ENCODE measurements at regions not wholly inside any gene's neighbourhood (a gene's known extent, or its start where the extent isn't known, plus 50 kb on each side); places are given as distances from the start of the nearest gene placed in this dataset.
"Not testable (repeated sequence)": the region's sequence is repeated elsewhere in the genome, so short reads cannot be mapped to it uniquely, and the experiment has no call there.

DNA sequence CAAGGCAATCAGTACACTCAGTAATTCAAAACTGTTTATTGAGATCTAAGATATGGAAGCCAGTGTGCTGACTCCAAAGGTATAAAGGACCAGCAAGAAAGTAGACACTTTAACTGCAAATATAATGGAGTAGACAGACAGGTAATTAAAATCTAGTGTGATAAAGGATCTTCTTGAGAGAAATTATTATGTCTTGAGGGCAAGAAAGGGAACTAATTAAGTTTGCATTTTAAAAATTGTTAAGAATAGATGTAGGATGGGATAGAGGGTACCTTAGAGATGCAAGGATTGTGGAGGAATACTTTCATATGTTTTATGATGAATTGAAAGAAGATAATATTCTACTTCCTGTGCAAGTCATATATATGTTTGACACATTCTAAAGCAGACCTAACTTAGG is 825.3 kb downstream of the LTN1 start:
- Histone ChIP-seq H3K9ac (no peak overlapping the region), H3K27me3 (replicated peaks; ENCODE audit: insufficient read depth) (no peaks in the 10 kb centered on the region), H3K27ac (no peak overlapping the region), H3K9me2 (ENCODE audit: insufficient read depth) (no peaks in the 10 kb centered on the region), H3K4me1 (ENCODE audit: insufficient read depth) (no peaks in the 10 kb centered on the region), H3F3A (ENCODE audit: insufficient read depth) (no peaks in the 10 kb centered on the region), H3K79me2 (ENCODE audit: insufficient read depth) (no peaks in the 10 kb centered on the region), H3K36me3 (ENCODE audit: low read depth) (no peaks in the 10 kb centered on the region), H2AFZ (no peak overlapping the region), H3K4me2 (ENCODE audit: unreplicated experiment) (no peak overlapping the region), H4K20me1 (ENCODE audit: insufficient read depth) (no peaks in the 10 kb centered on the region), H3K4me3 (no peak overlapping the region), H3K9me3 (ENCODE audit: low read depth) (no peaks in the 10 kb centered on the region)
- in situ Hi-C loops (cut with MboI), result no loop called here
- DNase-seq, result no peak
- TF ChIP-seq EZH2 (IDR thresholded peaks at IDR 0.05; ENCODE audit: insufficient read depth, poor library complexity, severe bottlenecking) (no peak), EZH2phosphoT487 (IDR thresholded peaks at IDR 0.05; ENCODE audit: insufficient read depth, low read depth) (no peak)

DNA sequence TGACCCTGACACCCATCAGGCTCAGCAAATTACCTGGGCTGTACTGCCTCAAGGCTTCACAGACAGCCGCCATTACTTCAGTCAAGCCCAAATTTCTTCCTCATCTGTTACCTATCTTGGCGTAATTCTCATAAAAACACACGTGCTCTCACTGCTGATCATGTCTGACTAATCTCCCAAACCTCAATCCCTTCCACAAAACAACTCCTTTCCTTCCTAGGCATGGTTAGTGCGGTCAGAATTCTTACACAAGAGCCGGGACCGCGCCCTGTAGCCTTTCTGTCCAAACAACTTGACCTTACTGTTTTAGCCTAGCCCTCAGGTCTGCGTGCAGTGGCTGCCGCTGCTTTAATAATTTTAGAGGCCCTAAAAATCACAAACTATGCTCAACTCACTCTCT is 828.2 kb downstream of the LTN1 start:
- H3K27ac ChIP-seq; H3F3A ChIP-seq (ENCODE audit: insufficient read depth); H3K36me3 ChIP-seq (ENCODE audit: low read depth); H2AFZ ChIP-seq; H3K27me3 ChIP-seq (replicated peaks; ENCODE audit: insufficient read depth); H3K9me3 ChIP-seq (ENCODE audit: low read depth); DNase-seq; H3K9me2 ChIP-seq (ENCODE audit: insufficient read depth); H3K79me2 ChIP-seq (ENCODE audit: insufficient read depth); H3K4me2 ChIP-seq (ENCODE audit: unreplicated experiment); in situ Hi-C loops (cut with MboI); H4K20me1 ChIP-seq (ENCODE audit: insufficient read depth); H3K4me3 ChIP-seq; H3K4me1 ChIP-seq (ENCODE audit: insufficient read depth); H3K9ac ChIP-seq: not testable (repeated sequence)
- 83 to 89% methylated on average over 9 of the region's 9 CpGs for WGBS, 2 experiments (ENCODE audit: low coverage in 1 of 2, low lambda C conversion rate in 2 of 2, missing lambda C conversion rate in 2 of 2)

DNA sequence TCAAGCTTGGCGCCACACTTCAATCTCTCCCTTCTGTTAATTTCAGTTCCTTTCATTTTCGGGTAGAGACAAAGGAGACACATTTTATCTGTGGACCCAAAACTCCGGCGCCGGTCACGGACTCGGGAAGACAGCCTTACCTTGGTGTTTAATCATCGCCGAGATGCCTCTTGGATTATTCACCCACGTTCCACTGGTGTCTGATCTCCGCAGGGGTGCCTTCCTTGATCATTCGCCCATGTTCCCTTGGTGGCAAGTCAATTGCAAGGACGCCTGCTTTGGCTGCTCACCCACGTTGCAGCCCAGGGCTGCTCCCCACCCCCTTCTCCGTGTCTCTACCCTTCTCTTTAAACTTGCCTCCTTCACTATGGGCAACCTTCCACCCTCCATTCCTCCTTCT is 830.6 kb downstream of the LTN1 start:
- H3K4me2 ChIP-seq (ENCODE audit: unreplicated experiment); H3K4me1 ChIP-seq (ENCODE audit: insufficient read depth); H4K20me1 ChIP-seq (ENCODE audit: insufficient read depth); H3K4me3 ChIP-seq; H3F3A ChIP-seq (ENCODE audit: insufficient read depth); in situ Hi-C loops (cut with MboI); H3K36me3 ChIP-seq (ENCODE audit: low read depth); H2AFZ ChIP-seq; H3K9me3 ChIP-seq (ENCODE audit: low read depth); H3K9ac ChIP-seq; H3K9me2 ChIP-seq (ENCODE audit: insufficient read depth); H3K79me2 ChIP-seq (ENCODE audit: insufficient read depth); H3K27me3 ChIP-seq (replicated peaks; ENCODE audit: insufficient read depth); DNase-seq; H3K27ac ChIP-seq: not testable (repeated sequence)
- WGBS, 2 experiments (ENCODE audit: low coverage in 1 of 2, low lambda C conversion rate in 2 of 2, missing lambda C conversion rate in 2 of 2), result 87 to 89% methylated on average over 15 of the region's 15 CpGs

DNA sequence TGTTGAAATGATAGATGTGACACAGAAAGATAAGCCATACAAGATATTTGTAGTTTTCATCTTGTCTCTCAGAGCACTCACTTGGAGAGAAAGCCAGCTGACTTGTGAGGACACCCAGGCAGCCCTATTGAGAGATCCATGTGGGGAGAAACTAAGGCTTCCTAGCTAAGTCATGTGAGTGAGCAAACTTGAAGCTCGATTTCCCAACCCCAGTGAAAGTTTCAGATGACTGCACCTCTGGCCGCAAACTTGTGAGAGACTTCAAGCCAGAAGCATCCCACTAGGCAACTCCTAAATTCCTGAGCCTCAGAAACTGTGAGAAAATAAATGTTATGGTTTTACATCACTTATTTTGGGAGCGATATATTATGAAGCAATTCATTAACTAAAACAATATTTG is 832.3 kb downstream of the LTN1 start:
- Histone ChIP-seq H3K4me3 (no peak overlapping the region), H3K9me2 (ENCODE audit: insufficient read depth) (no peaks in the 10 kb centered on the region), H3K9ac (no peak overlapping the region), H3K27me3 (replicated peaks; ENCODE audit: insufficient read depth) (no peaks in the 10 kb centered on the region), H3K36me3 (ENCODE audit: low read depth) (no peaks in the 10 kb centered on the region), H3K27ac (no peak overlapping the region), H2AFZ (no peak overlapping the region), H3K4me2 (ENCODE audit: unreplicated experiment) (no peak overlapping the region), H4K20me1 (ENCODE audit: insufficient read depth) (no peaks in the 10 kb centered on the region), H3F3A (ENCODE audit: insufficient read depth) (no peaks in the 10 kb centered on the region), H3K79me2 (ENCODE audit: insufficient read depth) (no peaks in the 10 kb centered on the region), H3K9me3 (ENCODE audit: low read depth) (no peaks in the 10 kb centered on the region), H3K4me1 (ENCODE audit: insufficient read depth) (no peaks in the 10 kb centered on the region)
- WGBS, 2 experiments (ENCODE audit: low coverage in 1 of 2, low lambda C conversion rate in 2 of 2, missing lambda C conversion rate in 2 of 2), result 21% methylated on average over 3 of the region's 3 CpGs
- in situ Hi-C loops (cut with MboI), result no loop called here
- peak; percentile 57 for DNase-seq
- TF ChIP-seq EZH2 (IDR thresholded peaks at IDR 0.05; ENCODE audit: insufficient read depth, poor library complexity, severe bottlenecking) (no peak), EZH2phosphoT487 (IDR thresholded peaks at IDR 0.05; ENCODE audit: insufficient read depth, low read depth) (no peak)

DNA sequence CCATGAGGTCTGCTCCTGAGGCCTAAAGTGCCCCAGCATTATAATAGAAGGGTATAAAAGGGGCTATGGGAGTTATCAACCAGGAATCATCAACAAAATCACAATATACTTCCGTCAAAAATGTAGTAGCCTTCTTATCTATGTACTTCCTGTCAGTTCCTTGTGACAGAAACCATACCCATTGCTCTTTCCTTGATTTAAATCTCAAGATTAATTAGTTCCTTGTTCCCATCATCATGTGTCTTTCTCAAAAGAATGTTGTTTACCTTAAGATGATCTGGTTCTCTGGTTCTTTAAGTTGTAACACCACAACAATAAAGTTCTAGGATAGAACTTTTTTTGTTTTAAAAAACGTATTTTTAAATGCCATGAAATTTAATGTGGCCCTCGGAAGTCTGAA is 833.3 kb downstream of the LTN1 start:
- 68 to 70% methylated on average over 3 of the region's 3 CpGs for WGBS, 2 experiments (ENCODE audit: low coverage in 1 of 2, low lambda C conversion rate in 2 of 2, missing lambda C conversion rate in 2 of 2)
- DNase-seq, result no peak
- Histone ChIP-seq H3F3A (ENCODE audit: insufficient read depth) (no peaks in the 10 kb centered on the region), H4K20me1 (ENCODE audit: insufficient read depth) (no peaks in the 10 kb centered on the region), H3K9ac (no peak overlapping the region), H3K36me3 (ENCODE audit: low read depth) (no peaks in the 10 kb centered on the region), H2AFZ (no peak overlapping the region), H3K27me3 (replicated peaks; ENCODE audit: insufficient read depth) (no peaks in the 10 kb centered on the region), H3K79me2 (ENCODE audit: insufficient read depth) (no peaks in the 10 kb centered on the region), H3K27ac (no peak overlapping the region), H3K9me2 (ENCODE audit: insufficient read depth) (no peaks in the 10 kb centered on the region), H3K4me2 (ENCODE audit: unreplicated experiment) (no peak overlapping the region), H3K4me3 (no peak overlapping the region), H3K9me3 (ENCODE audit: low read depth) (no peaks in the 10 kb centered on the region), H3K4me1 (ENCODE audit: insufficient read depth) (no peaks in the 10 kb centered on the region)
- TF ChIP-seq EZH2phosphoT487 (IDR thresholded peaks at IDR 0.05; ENCODE audit: insufficient read depth, low read depth), result no peak
- no peak for TF ChIP-seq EZH2 (IDR thresholded peaks at IDR 0.05; ENCODE audit: insufficient read depth, poor library complexity, severe bottlenecking)
- in situ Hi-C loops (cut with MboI), result no loop called here

Data from GM23248 (cell line).